ENCODE measurements at regions not wholly inside any gene's neighbourhood (a gene's known extent, or its start where the extent isn't known, plus 50 kb on each side); places are given as distances from the start of the nearest gene placed in this dataset.

GRCh38 chr21:30104241-30104640 is 62.4 kb downstream of the CLDN17 start:
- TF ChIP-seq CTCF (IDR thresholded peaks at IDR 0.05), result no peak
- no peak overlapping the region for H3K27ac Mint-ChIP-seq
- no peaks in the 10 kb centered on the region for H3K9me3 Mint-ChIP-seq
- peaks cover 27% of the 10 kb centered on the region for H3K4me1 Mint-ChIP-seq
- DNase-seq, result no peak
- H3K36me3 Mint-ChIP-seq (ENCODE audit: low read depth), result no peaks in the 10 kb centered on the region
- H3K4me3 Mint-ChIP-seq, result no peak overlapping the region
- no peaks in the 10 kb centered on the region for H3K27me3 Mint-ChIP-seq (ENCODE audit: low read depth, poor library complexity)

GRCh38 chr21:30102871-30103270 is 63.7 kb downstream of the CLDN17 start:
- no peak for TF ChIP-seq CTCF (IDR thresholded peaks at IDR 0.05)
- no peak for DNase-seq
- no peaks in the 10 kb centered on the region for H3K27me3 Mint-ChIP-seq (ENCODE audit: low read depth, poor library complexity)
- peaks cover 27% of the 10 kb centered on the region for H3K4me1 Mint-ChIP-seq
- no peak overlapping the region for H3K4me3 Mint-ChIP-seq
- H3K27ac Mint-ChIP-seq, result peak overlapping the region; percentile 79
- H3K9me3 Mint-ChIP-seq, result no peaks in the 10 kb centered on the region
- H3K36me3 Mint-ChIP-seq (ENCODE audit: low read depth), result no peaks in the 10 kb centered on the region

- Mint-ChIP-seq H3K27ac (peak overlapping the region; percentile 98), H3K27me3 (ENCODE audit: low read depth, poor library complexity) (no peaks in the 10 kb centered on the region), H3K9me3 (no peaks in the 10 kb centered on the region), H3K4me1 (peaks cover 27% of the 10 kb centered on the region), H3K4me3 (peak overlapping the region; percentile 50), H3K36me3 (ENCODE audit: low read depth) (no peaks in the 10 kb centered on the region)
- no peak for DNase-seq
- TF ChIP-seq CTCF (IDR thresholded peaks at IDR 0.05), result no peak
These were observed 64.6 kb downstream of the CLDN17 start for GRCh38 chr21:30101967-30102366.

GRCh38 chr21:30097791-30098190 is 68.8 kb downstream of the CLDN17 start:
- peaks cover 13% of the 10 kb centered on the region for H3K27me3 Mint-ChIP-seq (ENCODE audit: low read depth, poor library complexity)
- no peak overlapping the region for H3K27ac Mint-ChIP-seq
- no peak for TF ChIP-seq CTCF (IDR thresholded peaks at IDR 0.05)
- no peaks in the 10 kb centered on the region for H3K36me3 Mint-ChIP-seq (ENCODE audit: low read depth)
- H3K9me3 Mint-ChIP-seq, result no peaks in the 10 kb centered on the region
- no peak overlapping the region for H3K4me3 Mint-ChIP-seq
- DNase-seq, result no peak
- H3K4me1 Mint-ChIP-seq, result peaks cover 19% of the 10 kb centered on the region

- peaks cover 5% of the 10 kb centered on the region for H3K4me1 Mint-ChIP-seq
- DNase-seq, result no peak
These were observed 83.2 kb downstream of the CLDN17 start for GRCh38 chr21:30083225-30083945.

More at GRCh38 chr21:30083225-30083945, 83.2 kb downstream of the CLDN17 start:
- Mint-ChIP-seq H3K27ac (no peak overlapping the region), H3K36me3 (ENCODE audit: low read depth) (no peaks in the 10 kb centered on the region), H3K9me3 (peaks cover 5% of the 10 kb centered on the region), H3K4me3 (no peak overlapping the region), H3K27me3 (ENCODE audit: low read depth, poor library complexity) (peaks cover 3% of the 10 kb centered on the region)
- no peak for TF ChIP-seq CTCF (IDR thresholded peaks at IDR 0.05)
